ENCODE measurements at regions not wholly inside any gene's neighbourhood (a gene's known extent, or its start where the extent isn't known, plus 50 kb on each side); places are given as distances from the start of the nearest gene placed in this dataset.

- Histone ChIP-seq H4K20me1 (ENCODE audit: insufficient read depth, low read length) (no peaks in the 10 kb centered on the region), H3K27ac (ENCODE audit: low read depth in 1 of 2, low read length in 2 of 2) (no peak overlapping the region), H3K9ac (ENCODE audit: insufficient read depth, low read length, poor library complexity, severe bottlenecking) (no peak overlapping the region), H2AFZ (ENCODE audit: insufficient read depth, low read depth, low read length, poor library complexity, severe bottlenecking) (no peak overlapping the region), H3K9me3 (replicated peaks in 1 of 2; ENCODE audit: control insufficient read depth in 1 of 2, insufficient read depth in 1 of 2, low read length in 2 of 2) (no peaks in the 10 kb centered on the region), H3K4me3 (replicated peaks in 1 of 3; ENCODE audit: low read depth in 2 of 3, low read length in 3 of 3) (no peak overlapping the region), H3K4me2 (replicated peaks; ENCODE audit: extremely low read depth, low read length, poor library complexity, severe bottlenecking) (no peak overlapping the region), H3K36me3 (replicated peaks in 1 of 2; ENCODE audit: control insufficient read depth in 1 of 2, insufficient read depth in 2 of 2, low read length in 2 of 2) (no peaks in the 10 kb centered on the region), H3K4me1 (ENCODE audit: control insufficient read depth in 1 of 2, insufficient read depth in 2 of 2, low read length in 2 of 2) (peaks cover 11 to 12% of the 10 kb centered on the region in 2 donors), H3K27me3 (ENCODE audit: control insufficient read depth in 2 of 2, insufficient read depth in 2 of 2, low read length in 2 of 2) (no peaks in the 10 kb centered on the region), H3K79me2 (ENCODE audit: insufficient read depth, low read length) (no peaks in the 10 kb centered on the region)
- TF ChIP-seq, protein P1, sequence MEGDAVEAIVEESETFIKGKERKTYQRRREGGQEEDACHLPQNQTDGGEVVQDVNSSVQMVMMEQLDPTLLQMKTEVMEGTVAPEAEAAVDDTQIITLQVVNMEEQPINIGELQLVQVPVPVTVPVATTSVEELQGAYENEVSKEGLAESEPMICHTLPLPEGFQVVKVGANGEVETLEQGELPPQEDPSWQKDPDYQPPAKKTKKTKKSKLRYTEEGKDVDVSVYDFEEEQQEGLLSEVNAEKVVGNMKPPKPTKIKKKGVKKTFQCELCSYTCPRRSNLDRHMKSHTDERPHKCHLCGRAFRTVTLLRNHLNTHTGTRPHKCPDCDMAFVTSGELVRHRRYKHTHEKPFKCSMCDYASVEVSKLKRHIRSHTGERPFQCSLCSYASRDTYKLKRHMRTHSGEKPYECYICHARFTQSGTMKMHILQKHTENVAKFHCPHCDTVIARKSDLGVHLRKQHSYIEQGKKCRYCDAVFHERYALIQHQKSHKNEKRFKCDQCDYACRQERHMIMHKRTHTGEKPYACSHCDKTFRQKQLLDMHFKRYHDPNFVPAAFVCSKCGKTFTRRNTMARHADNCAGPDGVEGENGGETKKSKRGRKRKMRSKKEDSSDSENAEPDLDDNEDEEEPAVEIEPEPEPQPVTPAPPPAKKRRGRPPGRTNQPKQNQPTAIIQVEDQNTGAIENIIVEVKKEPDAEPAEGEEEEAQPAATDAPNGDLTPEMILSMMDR (IDR thresholded peaks at IDR 0.05) = no peak
- intact Hi-C loops (cut with micrococcal nuclease) = no loop called here
- H3K36me3 Mint-ChIP-seq = peaks cover 0 to 3% of the 10 kb centered on the region in 2 donors
- no CpG with 5 or more reads among the region's 5 CpGs for WGBS (ENCODE audit: insufficient coverage)
- DNase-seq = no peak
- H3K9me3 Mint-ChIP-seq = peaks cover 0 to 8% (median 4%) of the 10 kb centered on the region in 7 donors
- no peak overlapping the region for H3K4me3 Mint-ChIP-seq
- peaks cover 10% of the 10 kb centered on the region for H3K4me1 Mint-ChIP-seq
- peaks cover 0 to 5% (median 0%) of the 10 kb centered on the region in 3 donors for H3K27me3 Mint-ChIP-seq (ENCODE audit: low read depth in 3 of 3)
- no peak overlapping the region for H3K27ac Mint-ChIP-seq
Measured at GRCh38 chr21:17733209-17733608, 85.9 kb downstream of the C21orf91 start.

DNA sequence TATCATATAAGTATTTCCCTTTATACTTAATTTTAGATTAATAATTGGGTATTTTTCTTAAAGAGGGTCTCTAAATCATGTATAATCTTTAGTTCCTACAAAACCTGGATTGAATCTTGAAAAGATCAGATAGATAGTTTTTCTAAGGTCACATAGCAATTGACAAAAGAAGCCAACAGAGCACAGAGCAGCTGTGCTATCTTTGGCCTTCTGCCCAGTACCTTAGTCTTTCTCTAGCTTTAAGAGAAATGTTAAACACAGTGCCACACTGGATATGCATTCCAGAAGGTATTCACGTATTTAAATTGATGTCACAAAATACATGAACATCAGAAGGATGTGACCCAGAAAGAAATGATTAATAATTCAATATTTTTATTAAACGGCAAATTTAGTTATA is 86.8 kb downstream of the C21orf91 start:
- no peaks in the 10 kb centered on the region for H4K20me1 ChIP-seq (ENCODE audit: insufficient read depth, low read length)
- no peak overlapping the region for H3K4me3 ChIP-seq (replicated peaks in 1 of 3; ENCODE audit: low read depth in 2 of 3, low read length in 3 of 3)
- Mint-ChIP-seq H3K27ac (no peak overlapping the region), H3K27me3 (ENCODE audit: low read depth in 3 of 3) (peaks cover 0 to 5% (median 0%) of the 10 kb centered on the region in 3 donors), H3K9me3 (peaks cover 0 to 8% (median 4%) of the 10 kb centered on the region in 7 donors), H3K36me3 (peaks cover 0 to 3% of the 10 kb centered on the region in 2 donors), H3K4me1 (peaks cover 10% of the 10 kb centered on the region), H3K4me3 (no peak overlapping the region)
- H3K9me3 ChIP-seq (replicated peaks in 1 of 2; ENCODE audit: control insufficient read depth in 1 of 2, insufficient read depth in 1 of 2, low read length in 2 of 2) = no peaks in the 10 kb centered on the region
- no peak overlapping the region for H2AFZ ChIP-seq (ENCODE audit: insufficient read depth, low read depth, low read length, poor library complexity, severe bottlenecking)
- H3K79me2 ChIP-seq (ENCODE audit: insufficient read depth, low read length) = no peaks in the 10 kb centered on the region
- no CpG with 5 or more reads among the region's 2 CpGs for WGBS (ENCODE audit: insufficient coverage)
- intact Hi-C loops (cut with micrococcal nuclease) = no loop called here
- no peak for DNase-seq
- no peaks in the 10 kb centered on the region for H3K36me3 ChIP-seq (replicated peaks in 1 of 2; ENCODE audit: control insufficient read depth in 1 of 2, insufficient read depth in 2 of 2, low read length in 2 of 2)
- peaks cover 11 to 12% of the 10 kb centered on the region in 2 donors for H3K4me1 ChIP-seq (ENCODE audit: control insufficient read depth in 1 of 2, insufficient read depth in 2 of 2, low read length in 2 of 2)
- H3K9ac ChIP-seq (ENCODE audit: insufficient read depth, low read length, poor library complexity, severe bottlenecking) = no peak overlapping the region
- no peak overlapping the region for H3K27ac ChIP-seq (ENCODE audit: low read depth in 1 of 2, low read length in 2 of 2)
- H3K4me2 ChIP-seq (replicated peaks; ENCODE audit: extremely low read depth, low read length, poor library complexity, severe bottlenecking) = no peak overlapping the region
- TF ChIP-seq, protein P1 (IDR thresholded peaks at IDR 0.05) = no peak
- no peaks in the 10 kb centered on the region for H3K27me3 ChIP-seq (ENCODE audit: control insufficient read depth in 2 of 2, insufficient read depth in 2 of 2, low read length in 2 of 2)
